GM21576 (cell line): ENCODE measurements at regions not wholly inside any gene's neighbourhood (a gene's known extent, or its start where the extent isn't known, plus 50 kb on each side); places are given as distances from the start of the nearest gene placed in this dataset.
"Not testable (repeated sequence)": the region's sequence is repeated elsewhere in the genome, so short reads cannot be mapped to it uniquely, and the experiment has no call there.

Experiments used
- ATAC-seq: cut with Tn5 transposase; IDR thresholded peaks from one replicate; pipeline ENCODE4 v1.9.1; 2021; ENCODE audit warnings: mild to moderate bottlenecking, moderate library complexity; ENCODE audit not compliant: unreplicated experiment

DNA sequence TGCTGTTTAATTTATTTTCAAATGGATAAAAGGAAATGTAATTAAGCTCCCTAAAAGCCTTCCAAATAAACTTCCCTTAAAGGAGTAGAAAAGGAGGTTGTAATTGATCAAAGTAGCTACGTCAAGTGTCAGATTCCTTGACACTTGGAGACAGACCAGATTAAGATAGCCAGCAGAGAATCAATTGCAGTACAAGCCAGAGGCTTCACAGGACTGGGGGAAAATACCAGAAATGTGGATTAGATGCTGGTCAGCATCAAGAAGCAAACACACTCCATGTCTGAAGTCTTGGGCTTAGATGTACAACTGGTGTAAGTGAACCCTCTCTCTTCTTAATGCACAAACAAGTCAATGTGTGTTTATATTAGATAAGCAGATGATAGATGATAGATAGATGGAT is 184.9 kb upstream of the TAS2R1 start:
- ATAC-seq: no peak

DNA sequence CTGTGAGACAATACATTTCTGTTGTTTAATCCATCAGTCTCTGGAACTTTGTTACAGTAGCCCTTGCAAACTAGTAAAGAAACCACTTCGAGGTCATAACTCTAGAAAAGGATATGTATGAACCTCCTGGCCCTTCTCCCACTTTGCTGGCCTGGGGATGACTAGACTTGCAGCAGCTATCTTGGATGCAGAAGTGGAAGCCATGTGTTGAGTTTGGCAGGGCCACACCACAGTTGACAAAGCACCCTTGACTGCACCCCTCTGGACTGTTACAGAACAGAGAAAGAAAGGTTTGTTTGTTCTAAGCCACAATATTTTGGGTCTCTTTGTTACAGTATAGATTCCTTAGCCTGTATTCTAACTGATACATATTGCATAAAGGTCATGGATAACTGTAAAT is 183.2 kb upstream of the TAS2R1 start:
- no peak for ATAC-seq

DNA sequence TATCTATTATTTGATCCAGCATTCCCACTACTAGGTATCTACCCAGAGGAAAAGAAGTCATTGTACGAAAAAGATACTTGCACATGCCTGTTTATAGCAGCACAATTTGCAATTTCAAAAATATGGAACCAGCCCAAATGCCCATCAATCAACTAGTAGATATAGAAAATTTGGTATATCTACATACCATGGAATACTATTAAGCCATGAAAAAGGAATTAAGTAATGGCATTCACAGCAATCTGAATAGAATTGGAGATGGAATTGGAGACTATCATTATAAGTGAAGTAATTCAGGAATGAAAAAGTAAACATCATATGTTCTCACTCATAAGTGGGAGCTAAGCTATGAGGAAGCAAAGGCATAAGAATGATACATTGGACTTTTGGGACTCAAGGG is 177.2 kb upstream of the TAS2R1 start:
- ATAC-seq: not testable (repeated sequence)

DNA sequence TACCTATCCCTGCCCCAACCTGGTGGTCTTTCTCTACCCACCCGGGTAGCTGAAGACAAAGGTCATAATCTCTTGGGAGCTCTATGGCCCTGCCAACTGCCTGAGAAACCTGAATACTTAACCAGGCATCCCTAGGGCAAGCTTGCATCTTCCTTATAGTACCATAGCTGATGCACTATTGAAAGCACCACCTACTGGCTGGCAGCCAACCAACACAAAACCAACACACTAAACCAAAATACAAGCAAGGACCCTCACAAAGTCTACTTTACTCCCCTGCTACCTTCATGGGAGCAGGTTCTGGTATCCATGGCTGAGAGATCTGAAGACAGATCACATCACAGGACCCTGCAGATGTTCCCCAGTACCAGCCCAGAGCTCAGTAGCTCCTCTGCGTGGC is 171.8 kb upstream of the TAS2R1 start:
- ATAC-seq: no peak

DNA sequence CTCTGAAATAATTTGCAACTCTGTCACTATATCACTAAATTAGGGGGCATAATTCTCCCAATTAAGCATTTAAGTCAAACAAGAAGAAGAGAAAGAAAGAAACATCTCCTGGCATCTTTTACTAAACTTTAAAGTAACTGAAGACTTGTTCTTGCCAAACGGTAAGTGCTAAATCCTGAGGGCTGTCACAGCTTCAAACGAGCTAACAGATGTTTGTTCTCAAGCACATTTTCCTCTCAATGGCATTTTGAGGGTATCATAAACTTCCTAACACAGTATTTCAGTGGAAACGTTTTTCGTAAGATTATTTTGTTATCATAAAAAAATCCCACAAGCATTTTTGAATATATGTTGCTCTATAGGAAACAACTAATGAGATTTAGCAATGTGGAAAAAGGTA is 169.5 kb upstream of the TAS2R1 start:
- ATAC-seq: no peak

DNA sequence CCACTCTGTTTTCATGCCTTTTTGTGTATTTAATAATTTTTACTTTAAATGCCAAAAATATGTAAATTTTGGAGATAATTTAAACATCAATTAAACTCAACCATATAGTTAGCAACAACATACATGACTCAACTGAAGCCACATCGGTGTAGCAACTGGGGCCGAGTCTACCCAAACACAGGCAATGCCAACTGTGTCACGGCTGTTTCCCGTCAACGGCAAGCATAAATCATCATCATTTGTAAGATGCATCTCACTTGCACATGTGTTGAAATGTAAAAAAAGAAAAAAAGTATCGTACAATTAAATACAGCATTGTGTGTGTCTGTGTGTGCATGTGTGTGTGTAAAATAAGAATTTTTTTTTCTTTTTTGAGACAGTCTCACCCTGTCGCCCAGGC is 160.1 kb upstream of the TAS2R1 start:
- no peak for ATAC-seq

DNA sequence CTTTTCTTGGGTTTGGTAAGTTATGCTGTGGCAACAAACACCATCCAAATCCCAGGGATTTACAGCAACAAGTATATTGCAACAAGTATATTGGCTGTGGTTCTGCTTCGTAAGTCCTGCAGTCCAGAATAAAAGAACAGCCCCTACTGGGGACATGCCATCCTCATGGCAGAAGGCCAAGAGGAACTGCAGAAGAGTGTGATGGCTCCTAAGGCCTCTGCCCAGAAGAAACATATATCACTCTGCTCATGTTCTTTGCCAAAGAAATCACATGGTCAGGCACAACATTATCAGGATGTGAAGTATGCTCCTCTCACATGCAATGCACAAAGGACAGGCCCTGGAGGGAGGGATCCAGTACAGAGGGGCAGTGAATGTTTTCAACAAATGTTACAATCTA is 159.6 kb upstream of the TAS2R1 start:
- ATAC-seq: no peak

DNA sequence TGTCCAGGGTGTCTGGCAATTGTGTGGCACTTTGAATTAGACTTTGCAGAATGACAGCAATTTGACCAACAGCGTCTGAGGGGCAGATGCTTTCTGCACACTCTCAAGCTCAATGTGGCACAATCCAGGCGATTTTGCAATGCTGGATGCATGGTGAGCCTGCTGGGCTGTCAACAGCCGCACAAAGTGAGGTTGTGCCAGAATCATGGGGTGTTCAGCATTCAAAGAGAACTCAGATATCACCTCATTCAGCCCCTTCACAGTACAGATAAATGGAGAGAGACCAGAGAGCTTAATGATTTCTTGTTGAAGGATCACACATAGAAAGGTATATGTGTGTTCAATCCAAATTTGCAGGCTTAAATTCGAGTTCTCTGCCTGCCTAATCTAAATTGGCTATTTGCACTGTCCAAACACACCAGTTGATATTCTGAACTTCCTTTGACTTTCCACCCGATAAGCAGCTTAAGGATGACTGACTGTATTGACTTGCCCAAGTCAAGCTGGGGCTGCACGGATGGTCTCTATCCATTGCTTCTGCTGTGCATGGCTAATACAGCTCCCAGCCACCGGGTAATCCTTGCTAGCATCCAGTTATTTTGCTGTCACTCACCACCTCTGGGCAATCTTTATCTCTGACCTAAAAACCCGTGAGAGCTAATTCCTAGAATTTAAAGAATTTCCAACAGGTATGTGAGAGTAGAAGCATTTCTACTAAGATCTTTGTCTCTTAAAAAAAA is 157.9 kb upstream of the TAS2R1 start:
- ATAC-seq: no peak

DNA sequence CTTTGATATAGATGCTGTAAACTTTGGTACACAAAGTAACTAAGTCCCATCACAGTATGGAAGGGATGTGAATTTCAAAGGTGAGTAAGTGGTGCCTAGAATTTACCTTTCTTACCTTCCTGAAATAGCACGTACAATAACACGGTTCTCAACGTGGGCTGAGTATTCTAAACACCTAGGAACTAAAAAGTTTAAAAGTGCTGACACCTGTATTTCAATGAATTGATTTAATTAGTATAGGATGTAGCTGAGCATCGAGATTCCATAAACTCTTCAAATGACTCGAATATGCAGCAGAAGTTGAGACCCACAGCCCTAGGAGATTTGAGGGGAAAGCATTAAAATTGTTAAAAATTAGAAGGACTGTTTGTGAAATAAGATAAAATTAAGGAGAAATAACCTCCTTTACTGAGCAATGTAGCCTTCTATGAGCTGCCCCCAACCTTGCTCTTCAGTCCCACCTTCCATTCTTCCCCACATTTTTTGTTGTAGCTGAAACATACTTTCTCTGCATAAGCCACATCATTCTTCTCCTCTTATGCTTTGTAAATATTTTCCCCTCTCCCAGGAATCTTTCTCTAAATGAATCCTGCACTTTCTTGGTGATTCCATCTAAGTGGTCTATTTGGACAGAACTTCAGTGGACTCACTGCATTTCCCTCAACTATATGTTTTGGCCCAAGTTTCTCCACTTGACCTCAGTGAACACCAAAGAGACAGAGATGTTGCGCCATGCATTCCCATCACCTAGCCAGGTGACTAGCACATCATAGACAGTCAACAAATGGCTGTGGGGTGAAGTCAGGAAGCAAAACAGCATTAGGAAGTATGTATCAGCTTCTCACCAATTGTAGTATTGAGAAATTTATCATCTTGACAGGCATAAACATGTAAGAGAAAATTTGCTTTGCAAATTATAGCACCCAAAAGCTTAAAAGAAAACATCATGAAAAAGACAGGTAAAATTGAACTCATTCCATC is 156.5 kb upstream of the TAS2R1 start:
- no peak for ATAC-seq

DNA sequence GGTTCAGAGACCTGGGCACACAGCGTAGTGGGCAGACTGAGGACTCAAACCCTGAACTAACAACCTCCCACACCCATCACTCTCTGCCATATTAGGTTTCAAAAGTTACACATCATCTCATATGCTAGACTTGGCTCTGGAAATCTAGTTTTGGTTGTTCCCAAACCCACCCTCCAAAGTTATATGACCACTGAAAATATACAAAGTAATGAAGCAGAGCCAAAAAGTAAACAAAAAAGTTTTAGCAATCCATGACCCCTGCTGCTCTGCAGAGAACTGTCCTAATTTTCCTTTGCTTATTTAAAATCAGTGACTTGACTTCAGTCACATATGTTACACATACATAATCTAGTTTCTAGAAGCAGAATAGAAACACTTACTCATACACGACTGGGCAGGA is 155.6 kb upstream of the TAS2R1 start:
- ATAC-seq: no peak

DNA sequence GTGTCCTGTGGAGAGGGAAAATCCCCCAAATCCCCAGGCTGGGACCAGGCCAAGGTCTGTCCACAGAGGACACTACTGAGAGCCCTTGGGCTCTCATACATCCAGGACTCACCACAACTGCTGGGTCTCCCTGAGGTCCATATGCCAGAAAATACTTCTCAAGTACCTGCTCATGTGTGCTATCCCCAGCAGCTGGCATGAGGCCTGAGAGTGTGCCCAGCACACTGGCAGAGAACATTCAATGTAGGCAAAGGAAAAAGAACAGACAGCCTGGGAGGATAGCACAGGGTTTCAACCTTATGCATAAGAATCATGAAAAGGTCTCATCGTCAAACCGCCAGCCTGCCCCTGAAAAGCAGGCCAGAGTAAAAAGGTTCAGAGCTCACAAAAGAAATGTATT is 154.1 kb upstream of the TAS2R1 start:
- ATAC-seq: no peak

DNA sequence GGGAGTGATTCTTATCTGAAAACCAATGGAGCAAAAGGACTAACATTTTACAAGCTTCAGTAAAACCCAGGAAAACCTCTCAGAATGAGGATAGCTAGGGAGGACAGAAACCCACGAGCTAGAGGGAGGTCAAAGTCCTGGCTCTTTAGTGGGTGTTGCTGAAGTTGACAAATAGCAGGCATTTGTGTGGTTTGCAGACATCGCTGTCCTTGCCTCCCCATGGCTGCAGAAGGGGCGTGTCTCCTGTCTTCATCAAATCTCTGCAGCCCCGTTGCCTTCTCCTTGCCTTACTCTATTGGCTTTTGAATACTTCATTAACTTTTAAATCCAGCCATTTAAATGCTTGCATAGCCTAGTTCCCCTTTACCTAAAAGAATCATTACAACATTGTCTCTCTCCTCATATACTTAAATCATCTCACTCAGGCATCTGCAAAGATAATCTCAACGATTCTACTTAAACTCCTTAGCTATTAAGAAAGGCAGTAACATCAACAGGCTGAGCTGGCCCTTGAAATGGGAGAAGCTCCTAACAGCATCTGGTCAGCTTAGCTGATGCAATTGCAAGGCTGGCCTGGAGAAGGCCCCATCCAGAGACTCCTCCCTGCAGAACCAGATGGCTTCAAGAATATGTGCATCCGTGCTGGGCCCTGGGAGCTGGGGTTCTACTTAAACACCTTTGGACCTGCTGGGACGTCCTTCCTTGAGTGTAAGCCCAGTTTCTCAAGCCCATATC is 152.8 kb upstream of the TAS2R1 start:
- no peak for ATAC-seq

DNA sequence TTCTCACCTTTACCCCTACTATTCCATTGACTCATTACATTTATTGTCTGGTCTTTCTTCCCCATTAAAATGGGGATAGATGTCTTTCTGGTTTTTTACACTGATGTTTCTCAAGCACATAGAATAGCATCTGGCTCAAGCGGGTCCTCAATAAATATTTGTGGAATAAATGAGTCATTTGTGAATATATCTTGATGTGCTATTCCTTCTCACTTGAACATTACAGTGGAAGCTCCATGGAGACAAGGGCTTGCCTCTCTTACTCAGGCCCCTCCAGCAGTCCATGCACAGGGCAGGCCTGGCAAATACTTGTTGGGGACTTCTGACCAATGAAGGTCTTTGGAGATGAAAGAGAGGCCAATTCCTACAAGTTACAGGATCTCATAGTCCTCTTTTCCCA is 151.7 kb upstream of the TAS2R1 start:
- ATAC-seq: no peak

DNA sequence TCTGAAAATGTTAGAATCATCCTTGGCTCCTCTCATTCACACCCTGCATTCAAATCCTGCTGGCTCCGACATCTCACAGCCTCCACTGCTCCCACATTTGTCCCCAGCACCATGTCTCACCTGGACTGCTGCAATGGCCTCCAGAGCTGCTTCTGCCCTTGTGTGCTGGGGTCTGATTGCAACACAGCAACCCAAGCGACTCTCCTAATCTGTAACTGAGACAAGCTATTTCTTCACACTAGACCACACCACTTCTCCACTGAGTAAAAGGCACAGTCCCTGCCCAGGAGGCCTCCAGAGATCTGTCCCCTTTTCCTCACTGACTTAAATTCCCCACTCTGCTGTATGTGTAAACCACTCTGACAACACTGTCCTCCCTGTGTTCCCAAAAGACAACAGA is 151.1 kb upstream of the TAS2R1 start:
- no peak for ATAC-seq

DNA sequence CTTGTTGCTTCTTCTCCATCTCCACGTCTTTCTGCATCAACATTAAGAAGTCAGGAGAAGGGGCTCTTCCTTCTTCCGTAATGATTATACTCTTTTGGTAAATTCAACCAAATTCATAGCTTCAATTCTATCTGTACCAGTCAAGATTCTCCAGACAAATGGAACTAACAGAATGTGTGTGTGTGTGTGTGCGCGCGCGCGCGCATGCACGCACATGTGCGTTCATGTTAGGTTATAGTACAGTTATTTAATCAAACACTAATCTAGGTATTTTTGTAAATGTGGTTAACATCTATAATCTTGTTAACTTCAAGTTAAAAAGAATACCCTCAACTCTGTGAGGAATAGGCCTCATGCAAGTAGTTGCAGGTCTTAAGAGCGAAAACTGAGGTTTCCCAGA is 150.3 kb upstream of the TAS2R1 start:
- no peak for ATAC-seq

DNA sequence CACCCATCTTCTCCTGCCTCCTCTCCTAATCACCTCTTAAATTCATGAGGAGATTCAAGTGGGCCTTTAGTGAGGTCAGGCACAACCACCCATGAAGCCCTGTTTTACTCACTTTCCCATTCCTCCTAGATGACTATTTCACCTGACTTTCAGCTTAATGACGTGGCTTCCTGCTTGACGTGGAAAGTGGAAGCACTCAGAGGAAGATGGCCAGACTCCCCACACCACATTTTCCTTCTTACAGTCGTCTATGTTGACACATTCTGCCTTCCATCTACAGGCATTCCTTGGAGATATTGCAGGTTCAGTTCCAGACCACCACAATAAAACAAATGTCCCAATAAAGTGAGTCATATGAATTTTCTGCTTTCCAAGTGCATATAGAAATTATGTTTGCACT is 146.4 kb upstream of the TAS2R1 start:
- no peak for ATAC-seq

DNA sequence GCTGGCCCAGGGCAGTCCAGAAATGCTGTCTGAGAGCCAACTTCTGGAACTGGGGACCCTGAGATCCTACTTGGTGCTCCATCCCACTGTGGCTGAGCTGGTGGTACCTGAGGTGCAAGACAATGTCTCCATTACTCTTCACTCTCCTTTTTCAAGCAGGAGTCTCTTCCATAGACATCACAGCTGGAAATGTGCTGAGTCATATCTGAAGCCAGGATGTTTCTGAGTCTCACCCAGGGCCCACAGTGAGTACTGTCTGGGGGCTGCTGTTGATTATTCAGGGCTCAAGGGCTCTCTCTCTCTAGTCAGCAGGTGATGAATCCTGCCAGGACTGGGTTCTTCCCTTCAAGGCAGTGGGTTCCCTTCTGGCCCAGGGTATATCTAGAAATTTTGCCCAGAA is 145.2 kb upstream of the TAS2R1 start:
- ATAC-seq: no peak

DNA sequence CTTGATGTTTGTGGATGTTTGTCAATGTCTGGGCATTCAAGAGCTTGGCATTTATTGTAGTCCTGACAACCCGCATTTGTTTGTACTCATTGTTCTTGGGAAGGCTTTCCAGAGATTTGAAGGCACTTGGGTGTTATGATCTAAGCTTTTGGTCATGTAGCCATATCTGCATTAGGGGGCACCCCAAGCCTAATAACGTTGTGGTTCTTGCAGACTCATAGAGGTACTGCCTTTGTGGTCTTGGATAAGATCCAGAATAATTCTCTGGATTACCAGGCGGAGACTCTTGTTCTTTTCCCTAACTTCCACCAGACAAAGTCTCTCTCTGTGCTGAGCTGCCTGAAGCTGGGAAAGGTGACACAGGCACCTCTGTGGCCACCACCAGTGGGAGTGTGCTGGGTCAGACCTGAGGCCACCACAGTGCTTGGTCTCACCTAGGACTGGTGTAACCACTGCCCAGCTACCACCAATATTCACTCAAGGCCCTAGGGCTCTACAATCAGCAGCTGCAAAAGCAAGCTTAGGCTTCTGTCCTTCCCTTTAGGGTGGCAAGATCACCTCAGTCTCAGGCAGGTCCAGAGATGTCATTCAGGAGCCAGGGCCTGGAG is 144.4 kb upstream of the TAS2R1 start:
- no peak for ATAC-seq

DNA sequence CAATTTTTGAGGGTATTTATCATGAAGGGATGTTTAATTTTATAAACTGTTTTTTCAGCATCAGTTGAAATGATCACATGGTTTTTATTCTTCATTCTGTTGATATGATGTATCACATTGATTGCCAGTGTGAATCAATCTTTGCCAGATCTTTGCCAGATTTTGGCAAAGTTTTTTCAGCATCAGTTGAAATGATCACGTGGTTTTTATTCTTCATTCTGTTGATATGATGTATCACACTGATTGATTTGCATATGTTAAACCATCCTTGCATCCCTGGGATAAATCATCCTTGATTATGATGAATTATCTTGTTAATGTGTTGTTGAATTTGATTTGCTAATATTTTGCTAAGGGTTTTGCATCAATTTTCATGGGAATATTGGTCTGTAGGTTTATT is 140.9 kb upstream of the TAS2R1 start:
- no peak for ATAC-seq

DNA sequence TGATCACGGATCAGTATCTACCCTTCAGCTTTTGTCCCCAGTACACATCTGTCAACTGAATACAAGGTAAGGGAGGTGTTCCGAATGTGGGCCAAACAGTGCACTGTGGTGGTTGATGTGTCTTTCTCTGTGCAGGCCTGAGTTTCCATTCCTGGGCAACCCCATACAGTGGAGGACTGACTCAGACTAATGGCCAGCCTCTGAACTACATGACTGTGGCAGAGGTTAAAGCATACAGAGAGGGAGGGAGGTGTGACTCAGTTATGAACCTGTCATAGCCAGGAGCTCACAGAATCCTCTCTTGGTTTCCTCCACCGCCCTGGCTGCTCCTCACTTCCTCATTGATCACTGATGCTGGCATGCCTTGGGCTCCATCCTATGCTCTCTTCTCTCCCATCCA is 136.4 kb upstream of the TAS2R1 start:
- ATAC-seq: no peak
